Mesendoderm (in vitro differentiated cells): ENCODE measurements at regions not wholly inside any gene's neighbourhood (a gene's known extent, or its start where the extent isn't known, plus 50 kb on each side); places are given as distances from the start of the nearest gene placed in this dataset.
"Not testable (repeated sequence)": the region's sequence is repeated elsewhere in the genome, so short reads cannot be mapped to it uniquely, and the experiment has no call there.

ENCODE experiments used
- DNase-seq: peaks from one replicate; pipeline ENCODE4 v3.0.0; 2013
- H2AK5ac ChIP-seq: 2 replicates; pipeline ENCODE4 v1.6.1; 2013; ENCODE audit warnings: low read length, inconsistent platforms
- H2BK120ac ChIP-seq: 2 replicates; pipeline ENCODE4 v1.6.1; 2013; ENCODE audit warnings: low read depth, mild to moderate bottlenecking, low read length, moderate library complexity, mixed read lengths
- H2BK15ac ChIP-seq: replicated peaks from 2 replicates; pipeline ENCODE4 v1.6.1; 2013; ENCODE audit warnings: low read depth, mild to moderate bottlenecking, moderate library complexity
- H2BK5ac ChIP-seq: 2 replicates; pipeline ENCODE4 v1.6.1; 2013; ENCODE audit warnings: low read length, inconsistent platforms
- H3K18ac ChIP-seq: 2 replicates; pipeline ENCODE4 v1.6.1; 2013; ENCODE audit warnings: mild to moderate bottlenecking, low read length, mixed read lengths
- H3K23ac ChIP-seq: one replicate; pipeline ENCODE4 v1.6.1; 2013; ENCODE audit warnings: low read length
- H3K27ac ChIP-seq: 2 replicates; pipeline ENCODE4 v1.5.1; 2013; ENCODE audit warnings: low read depth, mild to moderate bottlenecking, inconsistent platforms, low read length, moderate library complexity
- H3K27me3 ChIP-seq: 2 replicates; pipeline ENCODE4 v1.6.1; 2013; ENCODE audit warnings: low read length, control low read depth, mild to moderate bottlenecking, inconsistent platforms; ENCODE audit not compliant: insufficient read depth, poor library complexity
- H3K36me3 ChIP-seq: 2 replicates; pipeline ENCODE4 v1.6.1; 2013; ENCODE audit warnings: low read length, inconsistent platforms; ENCODE audit not compliant: control insufficient read depth, insufficient read depth
- H3K4ac ChIP-seq: one replicate; pipeline ENCODE4 v1.6.1; 2013; ENCODE audit warnings: low read depth, mild to moderate bottlenecking, low read length, moderate library complexity
- H3K4me1 ChIP-seq: 2 replicates; pipeline ENCODE4 v1.6.1; 2013; ENCODE audit warnings: low read depth, low read length, inconsistent platforms; ENCODE audit not compliant: control insufficient read depth
- H3K4me2 ChIP-seq: 2 replicates; pipeline ENCODE4 v1.6.1; 2013; ENCODE audit warnings: low read length
- H3K4me3 ChIP-seq: 2 replicates; pipeline ENCODE4 v1.5.1; 2013; ENCODE audit warnings: mild to moderate bottlenecking, low read length
- H3K56ac ChIP-seq: one replicate; pipeline ENCODE4 v1.6.1; 2013; ENCODE audit warnings: low read length
- H3K79me1 ChIP-seq: 2 replicates; pipeline ENCODE4 v1.6.1; 2013; ENCODE audit warnings: low read length, inconsistent platforms
- H3K79me2 ChIP-seq: 2 replicates; pipeline ENCODE4 v1.6.1; 2013; ENCODE audit warnings: mild to moderate bottlenecking, low read length; ENCODE audit not compliant: control insufficient read depth, insufficient read depth
- H3K9ac ChIP-seq: 2 replicates; pipeline ENCODE4 v1.6.1; 2013; ENCODE audit warnings: low read length, inconsistent platforms
- H4K5ac ChIP-seq: one replicate; pipeline ENCODE4 v1.6.1; 2013; ENCODE audit warnings: low read length
- H4K8ac ChIP-seq: one replicate; pipeline ENCODE4 v1.6.1; 2013; ENCODE audit warnings: low read depth, mild to moderate bottlenecking, control low read depth, low read length, moderate library complexity
- WGBS: extraction: QIAGEN DNeasy Blood & Tissue Kit; methylation state at CpG from one replicate; pipeline ENCODE4 v1.1.7; 2013; ENCODE audit warnings: low lambda C conversion rate, missing lambda C conversion rate; ENCODE audit not compliant: insufficient coverage; ENCODE audit errors: extremely low coverage; 5-methylcytosine and 5-hydroxymethylcytosine counted together

DNA sequence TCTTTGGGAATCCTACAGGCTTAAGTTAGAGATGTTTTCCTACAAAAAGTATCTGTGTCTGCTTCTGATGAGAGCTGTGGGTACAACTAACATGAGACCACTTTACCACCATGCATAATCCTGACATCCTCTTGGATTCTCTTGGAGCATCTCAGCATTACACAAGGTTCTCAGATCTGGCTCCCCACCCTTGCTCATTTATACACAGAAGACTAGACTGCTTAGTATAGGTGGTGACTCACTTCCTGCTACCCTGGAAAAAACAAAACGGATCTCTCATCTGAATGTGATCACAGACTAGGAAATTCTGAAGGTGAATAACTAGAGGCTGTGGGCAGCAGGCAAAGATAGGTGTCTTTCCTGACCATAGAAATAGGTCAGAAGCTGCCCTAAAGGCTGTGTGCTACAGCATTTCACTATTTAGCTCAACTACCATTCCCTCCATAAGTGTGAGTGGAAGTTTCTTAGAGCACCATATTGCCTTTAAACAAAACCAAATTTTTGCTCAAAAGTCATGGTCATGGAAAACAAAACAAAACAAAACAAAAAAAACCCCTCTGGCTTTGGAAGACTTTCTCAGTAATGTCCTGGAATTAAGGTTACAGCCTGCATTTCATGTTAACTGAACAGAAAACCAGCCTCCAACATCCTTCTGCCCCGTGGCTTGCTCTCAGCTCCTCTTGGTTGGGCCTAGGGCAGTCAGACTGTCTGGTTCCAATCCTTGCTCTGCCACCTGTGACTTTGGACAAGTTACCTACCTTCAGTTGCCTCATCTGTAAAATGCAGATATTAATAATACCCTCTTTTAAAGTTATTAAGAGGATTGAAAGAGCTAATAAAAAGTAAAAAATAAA is 75.1 kb upstream of the ZSCAN2 start:
- H2BK15ac ChIP-seq, H3K4ac ChIP-seq, H2AK5ac ChIP-seq, H3K4me1 ChIP-seq, DNase-seq, H3K9ac ChIP-seq, H3K79me1 ChIP-seq, H3K23ac ChIP-seq, H3K79me2 ChIP-seq, H2BK5ac ChIP-seq, H3K56ac ChIP-seq, H3K4me3 ChIP-seq, H3K18ac ChIP-seq, H3K4me2 ChIP-seq, H3K36me3 ChIP-seq, H4K5ac ChIP-seq, H3K27ac ChIP-seq, H3K27me3 ChIP-seq, H2BK120ac ChIP-seq, H4K8ac ChIP-seq: not testable (repeated sequence)
- no CpG with 5 or more reads among the region's 2 CpGs for WGBS

DNA sequence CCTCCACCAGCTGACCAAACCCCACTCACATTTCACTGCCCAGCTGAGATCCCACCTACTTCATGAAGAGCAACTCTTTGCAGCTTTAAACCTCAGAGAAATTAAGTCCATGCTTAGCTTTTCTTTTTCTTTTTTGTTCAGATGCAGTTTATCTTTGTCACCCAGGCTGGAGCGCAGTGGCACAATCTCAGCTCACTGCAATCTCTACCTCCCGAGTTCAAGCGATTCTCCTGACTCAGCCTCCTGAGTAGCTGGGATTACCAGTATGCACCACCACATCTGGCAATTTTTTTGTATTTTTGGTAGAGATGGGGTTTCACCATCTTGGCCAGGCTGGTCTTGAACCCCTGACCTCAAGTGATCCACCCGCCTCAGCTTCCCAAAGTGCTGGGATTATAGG is 70.1 kb upstream of the ZSCAN2 start:
- H3K56ac ChIP-seq, H3K4me2 ChIP-seq, H3K4me1 ChIP-seq, H4K8ac ChIP-seq, H3K4me3 ChIP-seq, H3K27ac ChIP-seq, H3K23ac ChIP-seq, H3K4ac ChIP-seq, DNase-seq, H2BK5ac ChIP-seq, H3K9ac ChIP-seq, H3K79me1 ChIP-seq, H3K18ac ChIP-seq, H3K36me3 ChIP-seq, H3K79me2 ChIP-seq, H2BK15ac ChIP-seq, H2BK120ac ChIP-seq, H4K5ac ChIP-seq, H2AK5ac ChIP-seq, H3K27me3 ChIP-seq: not testable (repeated sequence)
- WGBS, result no CpG with 5 or more reads among the region's 4 CpGs

DNA sequence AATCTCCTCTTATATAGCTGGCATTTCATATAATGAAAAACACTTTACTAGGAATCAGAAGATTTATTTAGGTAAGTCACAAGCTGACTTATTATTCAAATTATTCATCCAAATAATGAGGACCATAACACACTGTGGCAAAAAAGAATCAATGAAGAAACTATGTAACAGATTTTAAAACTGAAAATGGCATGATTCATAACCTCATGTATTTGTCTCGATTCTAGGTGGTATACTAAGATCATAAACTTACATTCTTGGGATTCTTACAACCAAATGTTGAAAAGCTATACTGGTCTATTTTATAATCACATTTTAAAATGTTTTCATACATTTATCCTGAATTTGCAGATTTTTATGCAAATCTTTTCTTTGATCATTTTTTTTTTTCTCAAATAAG is 69.6 kb upstream of the ZSCAN2 start:
- H3K23ac ChIP-seq, H4K5ac ChIP-seq, H3K4me1 ChIP-seq, H3K4ac ChIP-seq, H3K18ac ChIP-seq, H3K56ac ChIP-seq, H3K79me2 ChIP-seq, H2BK15ac ChIP-seq, H3K4me2 ChIP-seq, H3K4me3 ChIP-seq, H3K9ac ChIP-seq, H3K27ac ChIP-seq, DNase-seq, H2BK120ac ChIP-seq, H2AK5ac ChIP-seq, H2BK5ac ChIP-seq, H4K8ac ChIP-seq, H3K27me3 ChIP-seq, H3K79me1 ChIP-seq, H3K36me3 ChIP-seq: not testable (repeated sequence)
- WGBS, result no CpG with 5 or more reads among the region's 1 CpG

DNA sequence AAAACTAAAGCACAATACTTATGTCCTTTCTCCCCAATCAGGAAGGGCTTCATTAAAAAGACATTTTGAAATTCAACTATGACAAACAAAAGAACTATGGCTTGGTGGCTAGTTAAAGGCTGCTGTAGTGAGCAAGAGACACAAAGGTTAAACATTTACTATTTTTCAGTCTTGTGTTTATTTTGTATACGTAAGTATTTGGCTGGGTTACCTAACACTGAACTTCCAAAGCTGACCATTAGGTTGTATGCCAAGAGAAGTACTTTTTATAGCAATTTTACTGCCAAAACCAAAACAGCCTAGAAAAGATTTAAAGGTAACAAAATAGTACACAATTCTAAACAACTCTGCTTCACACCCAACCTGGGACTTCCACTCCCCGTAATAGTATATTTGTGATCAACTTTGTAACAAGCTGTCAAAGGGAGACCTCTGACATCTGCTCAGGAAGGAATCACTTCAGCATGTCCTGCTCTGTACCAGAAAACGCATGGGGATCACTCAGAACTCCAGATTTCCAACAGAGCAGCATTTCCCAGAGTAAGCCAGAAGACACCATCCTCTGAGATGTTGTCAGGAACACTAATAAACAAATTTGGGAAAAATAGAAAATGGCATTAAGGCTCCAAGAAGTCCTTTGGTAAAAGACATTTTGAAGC is 69.0 kb upstream of the ZSCAN2 start:
- H2AK5ac ChIP-seq, H3K18ac ChIP-seq, H3K9ac ChIP-seq, H3K4me3 ChIP-seq, H3K36me3 ChIP-seq, H3K27ac ChIP-seq, H3K4ac ChIP-seq, H3K56ac ChIP-seq, H3K27me3 ChIP-seq, H3K79me2 ChIP-seq, H3K79me1 ChIP-seq, H3K23ac ChIP-seq, H4K8ac ChIP-seq, H4K5ac ChIP-seq, H3K4me2 ChIP-seq, DNase-seq, H2BK15ac ChIP-seq, H2BK5ac ChIP-seq, H3K4me1 ChIP-seq, H2BK120ac ChIP-seq: not testable (repeated sequence)
- no CpG with 5 or more reads among the region's 3 CpGs for WGBS

DNA sequence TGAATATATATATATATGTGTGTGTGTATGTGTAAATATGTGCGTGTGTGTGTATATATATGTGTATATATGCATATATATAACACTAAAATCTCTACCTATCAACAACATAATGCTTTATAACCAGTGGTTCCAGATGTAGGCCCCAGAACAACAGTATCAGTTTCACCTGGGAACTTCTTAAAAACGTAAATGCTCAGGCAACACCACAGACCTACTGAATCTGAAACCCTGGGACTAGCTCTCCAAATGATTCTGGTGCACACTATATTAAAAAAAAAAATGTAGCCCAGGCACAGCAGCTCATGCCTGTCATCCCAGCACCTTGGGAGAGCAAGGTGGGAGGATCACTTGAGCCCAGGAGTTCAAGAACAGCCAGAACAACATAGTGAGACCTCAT is 67.1 kb upstream of the ZSCAN2 start:
- not testable (repeated sequence) for H2BK120ac ChIP-seq, DNase-seq, H3K23ac ChIP-seq, H2AK5ac ChIP-seq, H3K9ac ChIP-seq, H3K4me1 ChIP-seq, H3K79me2 ChIP-seq, H3K18ac ChIP-seq, H4K5ac ChIP-seq, H4K8ac ChIP-seq, H3K27me3 ChIP-seq, H2BK15ac ChIP-seq, H3K27ac ChIP-seq, H3K4me3 ChIP-seq, H3K79me1 ChIP-seq, H3K56ac ChIP-seq, H2BK5ac ChIP-seq, H3K4ac ChIP-seq, H3K4me2 ChIP-seq, H3K36me3 ChIP-seq
- no CpG with 5 or more reads among the region's 2 CpGs for WGBS
